ENCODE measurements at regions not wholly inside any gene's neighbourhood (a gene's known extent, or its start where the extent isn't known, plus 50 kb on each side); places are given as distances from the start of the nearest gene placed in this dataset.
"Not testable (repeated sequence)": the region's sequence is repeated elsewhere in the genome, so short reads cannot be mapped to it uniquely, and the experiment has no call there.

DNA sequence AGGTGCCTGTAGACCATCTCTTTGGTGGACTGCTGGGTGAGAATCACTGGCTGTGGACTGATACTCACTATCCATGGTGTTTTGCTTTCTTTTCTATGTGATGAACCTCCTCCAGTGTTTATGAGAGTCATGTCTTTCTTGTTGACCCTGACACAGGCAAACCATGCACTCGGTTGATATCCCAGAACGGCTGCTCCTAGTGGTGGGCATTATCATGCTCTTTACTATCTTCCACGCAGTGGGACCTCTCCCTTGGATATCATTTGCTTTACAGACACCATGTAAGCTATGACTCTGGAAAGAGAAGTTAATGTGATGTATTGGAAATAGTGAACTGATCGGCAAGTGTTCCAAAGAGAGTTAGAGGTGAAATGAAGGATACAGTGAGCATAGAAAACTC lies 1455.6 kb downstream of the BRINP3 start:
- Histone ChIP-seq H3K9ac (ENCODE audit: low read depth, low read length) (no peak overlapping the region), H3K36me3 (ENCODE audit: insufficient read depth, low read length) (no peaks in the 10 kb centered on the region), H3K4me1 (ENCODE audit: insufficient read depth, low read length) (no peaks in the 10 kb centered on the region), H3K9me3 (ENCODE audit: control insufficient read depth, insufficient read depth, low read length) (no peaks in the 10 kb centered on the region)

DNA sequence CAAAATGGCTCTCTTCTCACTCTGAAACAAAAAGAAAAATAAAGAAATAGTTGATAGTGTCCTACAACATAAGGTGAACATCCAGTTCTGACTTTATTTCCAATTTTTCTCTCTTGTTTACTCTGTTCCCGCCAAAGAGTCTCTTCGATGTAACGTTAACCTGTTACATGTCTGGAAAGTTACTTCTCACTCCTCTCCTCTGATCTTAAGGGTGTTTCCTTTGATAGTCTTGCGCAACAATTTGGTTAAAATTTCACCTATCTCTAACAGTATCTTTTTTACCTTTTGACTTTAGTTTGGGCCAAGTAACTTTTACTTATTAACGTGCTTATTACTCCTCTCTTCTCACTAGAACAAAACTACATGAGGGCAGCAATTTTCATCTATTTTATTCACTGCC lies 1450.2 kb downstream of the BRINP3 start:
- no peaks in the 10 kb centered on the region for H3K36me3 ChIP-seq (ENCODE audit: insufficient read depth, low read length)
- no peaks in the 10 kb centered on the region for H3K9me3 ChIP-seq (ENCODE audit: control insufficient read depth, insufficient read depth, low read length)
- no peaks in the 10 kb centered on the region for H3K4me1 ChIP-seq (ENCODE audit: insufficient read depth, low read length)
- no peak overlapping the region for H3K9ac ChIP-seq (ENCODE audit: low read depth, low read length)

GRCh38 chr1:189033169-189033568 lies 1444.5 kb downstream of the BRINP3 start:
- no peaks in the 10 kb centered on the region for H3K36me3 ChIP-seq (ENCODE audit: insufficient read depth, low read length)
- no peaks in the 10 kb centered on the region for H3K9me3 ChIP-seq (ENCODE audit: control insufficient read depth, insufficient read depth, low read length)
- H3K4me1 ChIP-seq (ENCODE audit: insufficient read depth, low read length) = no peaks in the 10 kb centered on the region
- no peak overlapping the region for H3K9ac ChIP-seq (ENCODE audit: low read depth, low read length)

GRCh38 chr1:189036628-189037027 lies 1441.0 kb downstream of the BRINP3 start:
- H3K9ac ChIP-seq (ENCODE audit: low read depth, low read length) = no peak overlapping the region
- no peaks in the 10 kb centered on the region for H3K9me3 ChIP-seq (ENCODE audit: control insufficient read depth, insufficient read depth, low read length)
- H3K4me1 ChIP-seq (ENCODE audit: insufficient read depth, low read length) = no peaks in the 10 kb centered on the region
- H3K36me3 ChIP-seq (ENCODE audit: insufficient read depth, low read length) = no peaks in the 10 kb centered on the region

- Histone ChIP-seq H3K9me3 (ENCODE audit: control insufficient read depth, insufficient read depth, low read length) (no peaks in the 10 kb centered on the region), H3K4me1 (ENCODE audit: insufficient read depth, low read length) (no peaks in the 10 kb centered on the region), H3K9ac (ENCODE audit: low read depth, low read length) (no peak overlapping the region)
Observed at GRCh38 chr1:189046127-189046526, 1431.5 kb downstream of the BRINP3 start.

DNA sequence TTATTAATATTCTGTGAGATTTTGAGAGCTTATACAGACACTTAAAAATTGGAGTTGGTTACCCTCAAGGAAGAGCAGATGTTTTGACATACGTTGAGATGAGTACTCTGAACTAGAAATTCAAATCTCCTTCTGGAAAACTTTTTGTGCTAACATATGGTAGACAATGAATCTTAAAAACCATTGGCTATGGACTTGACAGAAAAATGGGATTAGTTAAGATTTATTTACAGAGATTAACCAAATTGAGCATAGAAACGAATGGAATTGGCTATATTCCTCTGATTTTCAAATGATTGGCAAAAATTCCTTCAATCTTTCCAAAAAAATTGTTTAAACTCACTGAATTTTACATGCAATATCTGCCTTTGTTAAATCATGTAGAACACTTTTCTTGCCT lies 1392.9 kb downstream of the BRINP3 start:
- Histone ChIP-seq H3K36me3 (ENCODE audit: insufficient read depth, low read length) (no peaks in the 10 kb centered on the region), H3K9ac (ENCODE audit: low read depth, low read length) (no peak overlapping the region), H3K4me1 (ENCODE audit: insufficient read depth, low read length) (no peaks in the 10 kb centered on the region), H3K9me3 (ENCODE audit: control insufficient read depth, insufficient read depth, low read length) (no peaks in the 10 kb centered on the region)

More at GRCh38 chr1:189046127-189046526, 1431.5 kb downstream of the BRINP3 start:
- no peaks in the 10 kb centered on the region for H3K36me3 ChIP-seq (ENCODE audit: insufficient read depth, low read length)

DNA sequence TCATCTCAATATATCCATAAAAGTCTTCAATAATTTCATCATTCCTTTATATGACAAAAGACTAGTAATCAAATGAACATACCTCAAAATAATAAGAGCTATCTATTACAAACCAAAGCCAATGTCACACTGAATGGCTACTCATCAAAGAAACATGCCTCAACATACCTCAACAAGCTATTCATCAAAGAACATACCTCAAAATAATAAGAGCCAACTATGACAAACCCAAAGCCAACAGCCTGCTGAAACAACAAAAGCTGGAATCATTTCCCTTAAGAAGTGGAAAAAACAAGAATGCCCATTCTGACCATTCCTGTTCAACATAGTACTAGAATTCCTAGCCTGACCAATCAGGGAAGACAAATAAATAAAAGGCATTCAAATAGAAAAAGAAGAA lies 1373.7 kb downstream of the BRINP3 start:
- no peak overlapping the region for H3K9ac ChIP-seq (ENCODE audit: low read depth, low read length)
- no peaks in the 10 kb centered on the region for H3K9me3 ChIP-seq (ENCODE audit: control insufficient read depth, insufficient read depth, low read length)
- H3K4me1 ChIP-seq (ENCODE audit: insufficient read depth, low read length) = no peaks in the 10 kb centered on the region
- H3K36me3 ChIP-seq (ENCODE audit: insufficient read depth, low read length) = no peaks in the 10 kb centered on the region

DNA sequence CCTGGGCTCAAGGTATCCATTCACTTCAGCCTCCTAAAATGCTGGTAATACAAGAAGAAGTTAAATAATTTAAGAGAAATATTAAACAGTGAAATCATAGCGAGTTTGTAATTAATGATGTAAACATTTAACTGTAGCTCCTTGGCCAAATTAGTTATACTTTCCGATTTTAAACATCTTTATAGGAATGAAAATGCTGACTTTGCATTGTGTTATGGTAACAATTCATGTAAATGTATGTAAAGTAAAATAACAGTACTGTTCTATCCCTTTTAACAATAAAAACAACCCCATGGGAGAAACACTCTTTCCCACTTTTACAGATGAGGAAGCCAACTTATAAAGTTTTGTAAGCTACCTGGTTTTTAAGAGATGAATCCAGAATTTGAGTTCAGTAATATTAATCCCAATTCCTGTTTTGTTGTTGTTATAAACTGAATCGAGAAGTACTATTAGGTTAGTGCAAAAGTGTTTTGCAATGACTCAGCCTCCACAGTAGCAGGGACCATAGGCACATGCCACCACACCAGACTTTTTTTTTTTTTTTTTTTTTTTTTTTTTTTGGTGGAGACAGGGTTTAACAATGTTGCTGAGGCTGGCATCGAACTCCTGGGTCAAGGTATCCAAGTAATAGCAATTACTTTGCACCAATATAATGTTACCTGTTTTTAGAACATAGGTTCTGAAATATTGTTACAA lies 1360.4 kb downstream of the BRINP3 start:
- no peaks in the 10 kb centered on the region for H3K9me3 ChIP-seq (ENCODE audit: control insufficient read depth, insufficient read depth, low read length)
- no peak overlapping the region for H3K9ac ChIP-seq (ENCODE audit: low read depth, low read length)
- H3K36me3 ChIP-seq (ENCODE audit: insufficient read depth, low read length) = no peaks in the 10 kb centered on the region
- no peaks in the 10 kb centered on the region for H3K4me1 ChIP-seq (ENCODE audit: insufficient read depth, low read length)

GRCh38 chr1:189121941-189122340 lies 1355.7 kb downstream of the BRINP3 start:
- H3K4me1 ChIP-seq (ENCODE audit: insufficient read depth, low read length) = no peaks in the 10 kb centered on the region
- H3K9me3 ChIP-seq (ENCODE audit: control insufficient read depth, insufficient read depth, low read length) = peaks cover 3% of the 10 kb centered on the region
- H3K9ac ChIP-seq (ENCODE audit: low read depth, low read length) = no peak overlapping the region
- no peaks in the 10 kb centered on the region for H3K36me3 ChIP-seq (ENCODE audit: insufficient read depth, low read length)

GRCh38 chr1:189125694-189126093 lies 1352.0 kb downstream of the BRINP3 start:
- Histone ChIP-seq H3K36me3 (ENCODE audit: insufficient read depth, low read length) (no peaks in the 10 kb centered on the region), H3K9me3 (ENCODE audit: control insufficient read depth, insufficient read depth, low read length) (peaks cover 3% of the 10 kb centered on the region), H3K9ac (ENCODE audit: low read depth, low read length) (no peak overlapping the region), H3K4me1 (ENCODE audit: insufficient read depth, low read length) (no peaks in the 10 kb centered on the region)

DNA sequence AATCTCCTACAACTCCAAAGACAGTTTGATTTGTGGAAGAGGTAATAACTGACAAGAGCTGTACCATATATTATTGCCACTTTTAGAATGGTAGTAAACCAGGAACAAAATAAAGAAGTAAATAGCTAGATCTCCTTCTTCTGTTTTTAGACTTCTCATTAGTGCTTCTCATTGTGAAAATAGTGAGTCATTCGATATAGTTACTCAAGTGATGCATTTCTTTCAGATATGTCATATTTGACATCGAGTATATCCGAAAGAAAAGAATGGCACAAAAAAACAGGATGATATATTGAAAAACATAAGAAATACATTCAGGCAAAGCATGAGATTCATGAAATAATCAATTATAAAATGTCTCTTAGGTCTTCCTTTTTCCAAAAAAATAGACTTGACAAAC lies 1346.1 kb downstream of the BRINP3 start:
- H3K9ac ChIP-seq (ENCODE audit: low read depth, low read length) = no peak overlapping the region
- no peaks in the 10 kb centered on the region for H3K36me3 ChIP-seq (ENCODE audit: insufficient read depth, low read length)
- no peaks in the 10 kb centered on the region for H3K9me3 ChIP-seq (ENCODE audit: control insufficient read depth, insufficient read depth, low read length)
- H3K4me1 ChIP-seq (ENCODE audit: insufficient read depth, low read length) = no peaks in the 10 kb centered on the region

DNA sequence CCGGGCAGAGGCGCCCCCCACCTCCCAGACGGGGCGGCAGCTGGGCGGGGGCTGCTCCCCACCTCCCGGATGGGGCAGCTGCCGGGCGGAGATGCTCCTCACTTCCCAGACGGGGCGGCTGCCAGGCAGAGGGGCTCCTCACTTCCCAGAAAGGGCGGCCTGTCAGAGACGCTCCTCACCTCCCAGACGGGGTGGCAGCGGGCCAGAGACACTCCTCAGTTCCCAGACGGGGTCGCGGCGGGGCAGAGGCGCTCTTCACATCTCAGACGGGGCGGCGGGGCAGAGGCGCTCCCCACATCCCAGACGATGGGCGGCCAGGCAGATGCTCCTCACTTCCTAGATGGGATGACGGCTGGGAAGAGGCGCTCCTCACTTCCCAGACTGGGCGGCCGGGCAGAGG lies 1337.9 kb downstream of the BRINP3 start:
- not testable (repeated sequence) for H3K9me3 ChIP-seq (ENCODE audit: control insufficient read depth, insufficient read depth, low read length); H3K9ac ChIP-seq (ENCODE audit: low read depth, low read length); H3K4me1 ChIP-seq (ENCODE audit: insufficient read depth, low read length); H3K36me3 ChIP-seq (ENCODE audit: insufficient read depth, low read length)

GRCh38 chr1:189141056-189141455 lies 1336.6 kb downstream of the BRINP3 start:
- Histone ChIP-seq H3K9me3 (ENCODE audit: control insufficient read depth, insufficient read depth, low read length) (no peaks in the 10 kb centered on the region; the same call in 1 of the 2 replicates), H3K9ac (ENCODE audit: low read depth, low read length) (no peak overlapping the region), H3K4me1 (ENCODE audit: insufficient read depth, low read length) (no peaks in the 10 kb centered on the region), H3K36me3 (ENCODE audit: insufficient read depth, low read length) (no peaks in the 10 kb centered on the region)

- Histone ChIP-seq H3K9ac (ENCODE audit: low read depth, low read length) (no peak overlapping the region), H3K4me1 (ENCODE audit: insufficient read depth, low read length) (no peaks in the 10 kb centered on the region), H3K36me3 (ENCODE audit: insufficient read depth, low read length) (no peaks in the 10 kb centered on the region), H3K9me3 (ENCODE audit: control insufficient read depth, insufficient read depth, low read length) (no peaks in the 10 kb centered on the region)
Observed at GRCh38 chr1:189149547-189150375, 1327.9 kb downstream of the BRINP3 start.

DNA sequence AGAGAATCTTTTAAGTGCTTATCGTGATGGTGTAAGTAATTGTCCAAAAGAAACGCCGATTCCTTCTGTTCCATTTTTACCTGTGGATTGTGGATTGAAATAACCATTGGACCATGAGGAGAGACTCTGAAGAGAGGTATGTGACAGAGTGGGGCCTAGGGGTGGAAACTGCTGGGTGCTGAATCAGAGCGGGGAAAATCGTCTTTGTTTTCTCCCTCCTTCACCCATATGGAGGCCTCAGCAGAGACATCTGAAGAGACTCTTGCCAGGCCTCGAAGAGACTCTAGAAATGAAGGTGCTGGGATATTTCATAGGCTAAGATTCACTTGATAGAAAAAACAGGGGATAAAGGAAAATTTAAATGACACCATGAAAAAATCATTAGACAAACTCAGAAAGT lies 1327.0 kb downstream of the BRINP3 start:
- Histone ChIP-seq H3K9me3 (ENCODE audit: control insufficient read depth, insufficient read depth, low read length) (no peaks in the 10 kb centered on the region), H3K36me3 (ENCODE audit: insufficient read depth, low read length) (no peaks in the 10 kb centered on the region), H3K9ac (ENCODE audit: low read depth, low read length) (no peak overlapping the region), H3K4me1 (ENCODE audit: insufficient read depth, low read length) (no peaks in the 10 kb centered on the region)
